Ovary (tissue), 7 donors: ENCODE measurements at regions not wholly inside any gene's neighbourhood (a gene's known extent, or its start where the extent isn't known, plus 50 kb on each side); places are given as distances from the start of the nearest gene placed in this dataset.

ENCODE experiments used
- DNase-seq, 5 donors: peaks; one replicate each; pipeline ENCODE4 v3.0.0-alpha.2; 2019 to 2020
- H3K27ac ChIP-seq, 2 donors: fragments of 200-600 bp; one replicate each; pipeline versions ENCODE4 v1.5.1 to v1.8.0; 2019 to 2022
- H3K27me3 ChIP-seq: fragments of 200-600 bp; one replicate; pipeline ENCODE4 v1.8.0; 2022
- H3K36me3 ChIP-seq: fragments of 200-600 bp; sonication (generic); one replicate; pipeline ENCODE4 v1.5.1; 2019
- H3K4me1 ChIP-seq: one replicate; pipeline ENCODE4 v1.8.1; 2013; ENCODE audit warnings: mild to moderate bottlenecking, moderate library complexity; ENCODE audit not compliant: insufficient read depth
- H3K4me3 ChIP-seq: fragments of 200-600 bp; sonication (generic); one replicate; pipeline ENCODE4 v1.5.1; 2017
- H3K9me3 ChIP-seq, 2 donors: fragments of 200-600 bp in 1 of 2; sonication (generic) in 1 of 2; one replicate each; pipeline versions ENCODE4 v1.5.1 to v1.8.1; 2013 to 2019; ENCODE audit warnings: mild to moderate bottlenecking in 1 of 2, moderate library complexity in 1 of 2
- CTCF ChIP-seq, 3 donors: fragments of 450-650 bp in 2 of 3; fragments of 200-600 bp in 1 of 3; IDR thresholded peaks; one replicate each; pipeline versions ENCODE4 v1.5.1 to v1.8.0; 2016 to 2022; ENCODE audit warnings: antibody characterized with exemption in 3 of 3, mild to moderate bottlenecking in 1 of 3
- EP300 ChIP-seq: sonication (generic); formaldehyde crosslinking; IDR thresholded peaks from one replicate; pipeline ENCODE4 v1.6.1; 2017; ENCODE audit warnings: antibody characterized with exemption
- POLR2A ChIP-seq: fragments of 450-650 bp; IDR thresholded peaks from one replicate; pipeline ENCODE4 v1.6.1; 2017; ENCODE audit warnings: antibody characterized with exemption, mild to moderate bottlenecking, moderate library complexity
- WGBS, 3 donors: extraction: QIAGEN DNeasy Blood & Tissue Kit in 1 of 3; methylation state at CpG; one replicate each; pipeline versions ENCODE4 v1.1.5 to v1.1.7; 2013 to 2017; 5-methylcytosine and 5-hydroxymethylcytosine counted together
- intact Hi-C, 4 donors: fragments of 100-400 bp; cut with DNase I; formaldehyde crosslinking; loops; one replicate each; pipeline versions ENCODE4 v1.11.0 to v1.15.1; 2022 to 2023
- donor health status: DM: no; HTN: no; CAD: no; lungs with moderate emphysema.
- donor health status: DM: no; HTN: no; CAD: no.
- donor health status: Bipolar disorder and iron deficiency.
- donor health status: DM: no; HTN: no; CAD: no.
- donor health status: DM: yes; HTN: yes; CAD: no.

GRCh38 chrX:84907324-84907968 lies 96.2 kb upstream of the APOOL start:
- no peak for TF ChIP-seq EP300
- no peak for TF ChIP-seq POLR2A
- TF ChIP-seq CTCF (IDR thresholded peaks at IDR 0.05) = peak in 1 of 3 donors; percentile 18
- Histone ChIP-seq H3K4me1 (no peaks in the 10 kb centered on the region), H3K36me3 (no peaks in the 10 kb centered on the region), H3K9me3 (no peaks in the 10 kb centered on the region), H3K4me3 (no peak overlapping the region), H3K27ac (no peak overlapping the region), H3K27me3 (no peaks in the 10 kb centered on the region)
- 36 to 40% (median 38%) methylated on average over 5 of the region's 5 CpGs for WGBS, 3 donors
- intact Hi-C loops = loop anchor here in 2 of 4 donors (10.0 kb wide), 2 partner anchors 173 to 183 kb away; no protein-coding TSS in a partner anchor
- no peak for DNase-seq

- no peak overlapping the region for H3K4me3 ChIP-seq
- intact Hi-C loops = loop anchor here in 2 of 4 donors (10.0 kb wide), 2 partner anchors 174 to 184 kb away; no protein-coding TSS in a partner anchor
- WGBS, 3 donors = 53 to 60% (median 54%) methylated on average over 1 of the region's 1 CpG
- H3K9me3 ChIP-seq = no peaks in the 10 kb centered on the region
- no peaks in the 10 kb centered on the region for H3K4me1 ChIP-seq
- H3K36me3 ChIP-seq = no peaks in the 10 kb centered on the region
- no peaks in the 10 kb centered on the region for H3K27me3 ChIP-seq
- TF ChIP-seq POLR2A (no peak), EP300 (no peak), CTCF (IDR thresholded peaks at IDR 0.05) (no peak)
- DNase-seq = no peak
- no peak overlapping the region for H3K27ac ChIP-seq
Measured at GRCh38 chrX:84909151-84909550, 94.5 kb upstream of the APOOL start.

GRCh38 chrX:84924624-84925023 lies 79.1 kb upstream of the APOOL start:
- Histone ChIP-seq H3K27me3 (no peaks in the 10 kb centered on the region), H3K4me1 (no peaks in the 10 kb centered on the region), H3K27ac (no peak overlapping the region), H3K9me3 (no peaks in the 10 kb centered on the region), H3K36me3 (no peaks in the 10 kb centered on the region), H3K4me3 (no peak overlapping the region)
- TF ChIP-seq CTCF (IDR thresholded peaks at IDR 0.05) (no peak), POLR2A (no peak), EP300 (no peak)
- intact Hi-C loops = no loop called here
- DNase-seq = no peak
- whole genome bisulfite sequencing, 3 donors = 50 to 65% (median 51%) methylated on average over 1 of the region's 1 CpG

GRCh38 chrX:84932814-84933213 lies 70.9 kb upstream of the APOOL start:
- no peaks in the 10 kb centered on the region for H3K9me3 ChIP-seq
- H3K4me1 ChIP-seq = no peaks in the 10 kb centered on the region
- DNase-seq = no peak
- no peak for TF ChIP-seq POLR2A
- no peak for TF ChIP-seq EP300
- no peak for TF ChIP-seq CTCF (IDR thresholded peaks at IDR 0.05)
- no peaks in the 10 kb centered on the region for H3K27me3 ChIP-seq
- no peak overlapping the region for H3K4me3 ChIP-seq
- H3K36me3 ChIP-seq = no peaks in the 10 kb centered on the region
- intact Hi-C loops = no loop called here
- H3K27ac ChIP-seq = no peak overlapping the region
